Activated T-helper 17 cell treated with anti-CD3 and anti-CD28 coated beads, Interleukin-2, amount 50 U/mL, for 72 hours (primary cell): ENCODE measurements at regions not wholly inside any gene's neighbourhood (a gene's known extent, or its start where the extent isn't known, plus 50 kb on each side); places are given as distances from the start of the nearest gene placed in this dataset.
"Not testable (repeated sequence)": the region's sequence is repeated elsewhere in the genome, so short reads cannot be mapped to it uniquely, and the experiment has no call there.

Source experiments
- ATAC-seq: fragments of 150-1000 bp; cut with Tn5 transposase; replicated peaks from 2 replicates; pipeline ENCODE4 v1.10.0; 2021; ENCODE audit warnings: mild to moderate bottlenecking, moderate library complexity
- H3K27ac Mint-ChIP-seq: one replicate; pipeline ENCODE4 v1.8.0; 2022; ENCODE audit warnings: mixed read lengths
- H3K27me3 Mint-ChIP-seq: one replicate; pipeline ENCODE4 v1.8.0; 2022; ENCODE audit warnings: mixed read lengths
- H3K36me3 Mint-ChIP-seq: one replicate; pipeline ENCODE4 v1.8.0; 2022; ENCODE audit warnings: low read depth, mild to moderate bottlenecking, mixed read lengths
- H3K4me1 Mint-ChIP-seq: one replicate; pipeline ENCODE4 v1.8.0; 2022; ENCODE audit warnings: mixed read lengths
- H3K4me3 Mint-ChIP-seq: one replicate; pipeline ENCODE4 v1.8.0; 2022; ENCODE audit warnings: mild to moderate bottlenecking, mixed read lengths
- H3K9me3 Mint-ChIP-seq: one replicate; pipeline ENCODE4 v1.8.0; 2022; ENCODE audit warnings: mixed read lengths

- H3K4me3 Mint-ChIP-seq: no peak overlapping the region
- H3K4me1 Mint-ChIP-seq: peaks cover 5% of the 10 kb centered on the region
- no peaks in the 10 kb centered on the region for H3K27me3 Mint-ChIP-seq
- ATAC-seq: no peak
- no peak overlapping the region for H3K27ac Mint-ChIP-seq
- peaks cover 55% of the 10 kb centered on the region for H3K36me3 Mint-ChIP-seq
- peaks cover 3% of the 10 kb centered on the region for H3K9me3 Mint-ChIP-seq
Observed at GRCh38 chr6:144510859-144511258, 225.7 kb downstream of the UTRN start.

- Mint-ChIP-seq H3K9me3 (no peaks in the 10 kb centered on the region), H3K36me3 (peaks cover 76% of the 10 kb centered on the region), H3K4me3 (no peak overlapping the region), H3K4me1 (no peaks in the 10 kb centered on the region), H3K27me3 (no peaks in the 10 kb centered on the region), H3K27ac (no peak overlapping the region)
- ATAC-seq: no peak
Observed at GRCh38 chr6:144515761-144516160, 230.6 kb downstream of the UTRN start.

- H3K4me1 Mint-ChIP-seq: peaks cover 4% of the 10 kb centered on the region
Observed at GRCh38 chr6:144519426-144519825, 234.3 kb downstream of the UTRN start.

GRCh38 chr6:144528743-144529425 lies 243.7 kb downstream of the UTRN start:
- peaks cover 7% of the 10 kb centered on the region for H3K4me1 Mint-ChIP-seq
- H3K27me3 Mint-ChIP-seq: no peaks in the 10 kb centered on the region
- H3K4me3 Mint-ChIP-seq: no peak overlapping the region
- peaks cover 99% of the 10 kb centered on the region for H3K36me3 Mint-ChIP-seq
- peak overlapping the region; percentile 53 for H3K27ac Mint-ChIP-seq
- no peak for ATAC-seq
- no peaks in the 10 kb centered on the region for H3K9me3 Mint-ChIP-seq

More at GRCh38 chr6:144519426-144519825, 234.3 kb downstream of the UTRN start:
- Mint-ChIP-seq H3K27me3 (no peaks in the 10 kb centered on the region), H3K36me3 (peaks cover 84% of the 10 kb centered on the region), H3K27ac (no peak overlapping the region), H3K4me3 (no peak overlapping the region), H3K9me3 (no peaks in the 10 kb centered on the region)
- ATAC-seq: no peak

- H3K4me3 Mint-ChIP-seq: no peak overlapping the region
- H3K27ac Mint-ChIP-seq: no peak overlapping the region
- H3K9me3 Mint-ChIP-seq: no peaks in the 10 kb centered on the region
- H3K36me3 Mint-ChIP-seq: peaks cover 98% of the 10 kb centered on the region
- no peak for ATAC-seq
- H3K27me3 Mint-ChIP-seq: no peaks in the 10 kb centered on the region
- H3K4me1 Mint-ChIP-seq: peaks cover 5% of the 10 kb centered on the region
Observed at GRCh38 chr6:144530118-144530517, 245.0 kb downstream of the UTRN start.

- H3K4me1 Mint-ChIP-seq, H3K27me3 Mint-ChIP-seq, H3K4me3 Mint-ChIP-seq, H3K9me3 Mint-ChIP-seq, ATAC-seq, H3K27ac Mint-ChIP-seq: not testable (repeated sequence)
- peaks cover 76% of the 10 kb centered on the region for H3K36me3 Mint-ChIP-seq
Observed at GRCh38 chr6:144532238-144532637, 247.1 kb downstream of the UTRN start.

- no peak for ATAC-seq
- no peaks in the 10 kb centered on the region for H3K27me3 Mint-ChIP-seq
- H3K27ac Mint-ChIP-seq: no peak overlapping the region
- H3K9me3 Mint-ChIP-seq: no peaks in the 10 kb centered on the region
- H3K36me3 Mint-ChIP-seq: peaks cover 66% of the 10 kb centered on the region
- H3K4me1 Mint-ChIP-seq: no peaks in the 10 kb centered on the region
- H3K4me3 Mint-ChIP-seq: no peak overlapping the region
Observed at GRCh38 chr6:144534180-144534579, 249.0 kb downstream of the UTRN start.

- Mint-ChIP-seq H3K9me3 (no peaks in the 10 kb centered on the region), H3K4me1 (no peaks in the 10 kb centered on the region), H3K27ac (no peak overlapping the region), H3K27me3 (no peaks in the 10 kb centered on the region), H3K4me3 (no peak overlapping the region), H3K36me3 (peaks cover 66% of the 10 kb centered on the region)
- no peak for ATAC-seq
Observed at GRCh38 chr6:144535630-144536029, 250.5 kb downstream of the UTRN start.

- no peak overlapping the region for H3K27ac Mint-ChIP-seq
- no peaks in the 10 kb centered on the region for H3K9me3 Mint-ChIP-seq
- no peak overlapping the region for H3K4me3 Mint-ChIP-seq
- no peak for ATAC-seq
- no peaks in the 10 kb centered on the region for H3K4me1 Mint-ChIP-seq
- no peaks in the 10 kb centered on the region for H3K27me3 Mint-ChIP-seq
- H3K36me3 Mint-ChIP-seq: peaks cover 66% of the 10 kb centered on the region
Observed at GRCh38 chr6:144536079-144536478, 250.9 kb downstream of the UTRN start.

- Mint-ChIP-seq H3K36me3 (peaks cover 85% of the 10 kb centered on the region), H3K27me3 (no peaks in the 10 kb centered on the region), H3K9me3 (peaks cover 3% of the 10 kb centered on the region), H3K4me1 (peaks cover 31% of the 10 kb centered on the region), H3K27ac (peak overlapping the region; percentile 89), H3K4me3 (peak overlapping the region; percentile 19)
- peak; percentile 37 for ATAC-seq
Observed at GRCh38 chr6:144543006-144543871, 258.1 kb downstream of the UTRN start.

- ATAC-seq: peak; percentile 99
- H3K27ac Mint-ChIP-seq: peak overlapping the region; percentile 89
- H3K9me3 Mint-ChIP-seq: peaks cover 3% of the 10 kb centered on the region
- H3K36me3 Mint-ChIP-seq: peaks cover 84% of the 10 kb centered on the region
- peak overlapping the region; percentile 47 for H3K4me3 Mint-ChIP-seq
- no peaks in the 10 kb centered on the region for H3K27me3 Mint-ChIP-seq
- peaks cover 31% of the 10 kb centered on the region for H3K4me1 Mint-ChIP-seq
Observed at GRCh38 chr6:144544266-144544830, 259.2 kb downstream of the UTRN start.

GRCh38 chr6:144546807-144547206 lies 261.7 kb downstream of the UTRN start:
- no peak for ATAC-seq
- H3K9me3 Mint-ChIP-seq: peaks cover 3% of the 10 kb centered on the region
- H3K27me3 Mint-ChIP-seq: no peaks in the 10 kb centered on the region
- H3K36me3 Mint-ChIP-seq: peaks cover 84% of the 10 kb centered on the region
- no peak overlapping the region for H3K4me3 Mint-ChIP-seq
- H3K27ac Mint-ChIP-seq: no peak overlapping the region
- peaks cover 27% of the 10 kb centered on the region for H3K4me1 Mint-ChIP-seq

GRCh38 chr6:144547409-144547808 lies 262.3 kb downstream of the UTRN start:
- no peak overlapping the region for H3K4me3 Mint-ChIP-seq
- no peaks in the 10 kb centered on the region for H3K27me3 Mint-ChIP-seq
- no peak overlapping the region for H3K27ac Mint-ChIP-seq
- peaks cover 21% of the 10 kb centered on the region for H3K4me1 Mint-ChIP-seq
- no peak for ATAC-seq
- peaks cover 3% of the 10 kb centered on the region for H3K9me3 Mint-ChIP-seq
- H3K36me3 Mint-ChIP-seq: peaks cover 84% of the 10 kb centered on the region

GRCh38 chr6:144548536-144548935 lies 263.4 kb downstream of the UTRN start:
- Mint-ChIP-seq H3K27ac (no peak overlapping the region), H3K4me1 (peaks cover 17% of the 10 kb centered on the region), H3K36me3 (peaks cover 83% of the 10 kb centered on the region), H3K4me3 (no peak overlapping the region), H3K9me3 (peaks cover 3% of the 10 kb centered on the region), H3K27me3 (no peaks in the 10 kb centered on the region)
- ATAC-seq: no peak
